ENCODE measurements at regions not wholly inside any gene's neighbourhood (a gene's known extent, or its start where the extent isn't known, plus 50 kb on each side); places are given as distances from the start of the nearest gene placed in this dataset.
"Not testable (repeated sequence)": the region's sequence is repeated elsewhere in the genome, so short reads cannot be mapped to it uniquely, and the experiment has no call there.

- DNase-seq = not testable (repeated sequence)
Observed at GRCh38 chr14:106722813-106723687, 1196.7 kb downstream of the TMEM121 start.

GRCh38 chr14:106727962-106728361 lies 1201.6 kb downstream of the TMEM121 start:
- not testable (repeated sequence) for DNase-seq

GRCh38 chr14:106728611-106729010 lies 1202.2 kb downstream of the TMEM121 start:
- DNase-seq = no peak

GRCh38 chr14:106729551-106729950 lies 1203.2 kb downstream of the TMEM121 start:
- no peak for DNase-seq

- no peak for DNase-seq
Observed at GRCh38 chr14:106733771-106734170, 1207.4 kb downstream of the TMEM121 start.

GRCh38 chr14:106737021-106737420 lies 1210.6 kb downstream of the TMEM121 start:
- DNase-seq = no peak

- no peak for DNase-seq
Observed at GRCh38 chr14:106738075-106738474, 1211.7 kb downstream of the TMEM121 start.

GRCh38 chr14:106738598-106739258 lies 1212.3 kb downstream of the TMEM121 start:
- DNase-seq = not testable (repeated sequence)

GRCh38 chr14:106741086-106741827 lies 1214.9 kb downstream of the TMEM121 start:
- not testable (repeated sequence) for DNase-seq

- DNase-seq = not testable (repeated sequence)
Observed at GRCh38 chr14:106745016-106745767, 1218.8 kb downstream of the TMEM121 start.

- DNase-seq = not testable (repeated sequence)
Observed at GRCh38 chr14:106750089-106750488, 1223.7 kb downstream of the TMEM121 start.

GRCh38 chr14:106753751-106754150 lies 1227.4 kb downstream of the TMEM121 start:
- DNase-seq = not testable (repeated sequence)

- DNase-seq = not testable (repeated sequence)
Observed at GRCh38 chr14:106757444-106757843, 1231.1 kb downstream of the TMEM121 start.

- DNase-seq = not testable (repeated sequence)
Observed at GRCh38 chr14:106761886-106762816, 1235.8 kb downstream of the TMEM121 start.

GRCh38 chr14:106764968-106765369 lies 1238.6 kb downstream of the TMEM121 start:
- not testable (repeated sequence) for DNase-seq

- DNase-seq = no peak
Observed at GRCh38 chr14:106766145-106766544, 1239.8 kb downstream of the TMEM121 start.

- DNase-seq = not testable (repeated sequence)
Observed at GRCh38 chr14:106766551-106767277, 1240.3 kb downstream of the TMEM121 start.

GRCh38 chr14:106768230-106768629 lies 1241.8 kb downstream of the TMEM121 start:
- DNase-seq = not testable (repeated sequence)

GRCh38 chr14:106768972-106769700 lies 1242.8 kb downstream of the TMEM121 start:
- DNase-seq = not testable (repeated sequence)
